GM18511 (cell line): ENCODE measurements at regions not wholly inside any gene's neighbourhood (a gene's known extent, or its start where the extent isn't known, plus 50 kb on each side); places are given as distances from the start of the nearest gene placed in this dataset.

Experiments
- ATAC-seq: cut with Tn5 transposase; IDR thresholded peaks from one replicate; pipeline ENCODE4 v1.9.1; 2021; ENCODE audit warnings: mild to moderate bottlenecking, moderate library complexity; ENCODE audit not compliant: unreplicated experiment

- no peak for ATAC-seq
Measured at GRCh38 chr4:31580843-31581242, 860.7 kb downstream of the PCDH7 start.

GRCh38 chr4:31585503-31585902 is 865.3 kb downstream of the PCDH7 start:
- ATAC-seq = no peak

- no peak for ATAC-seq
Measured at GRCh38 chr4:31592293-31592692, 872.1 kb downstream of the PCDH7 start.

GRCh38 chr4:31595496-31595895 is 875.3 kb downstream of the PCDH7 start:
- ATAC-seq = no peak

- ATAC-seq = no peak
Measured at GRCh38 chr4:31598639-31599038, 878.5 kb downstream of the PCDH7 start.

- ATAC-seq = no peak
Measured at GRCh38 chr4:31601793-31602192, 881.6 kb downstream of the PCDH7 start.

GRCh38 chr4:31613946-31614623 is 893.9 kb downstream of the PCDH7 start:
- ATAC-seq = no peak

- no peak for ATAC-seq
Measured at GRCh38 chr4:31617667-31618066, 897.5 kb downstream of the PCDH7 start.

- no peak for ATAC-seq
Measured at GRCh38 chr4:31620476-31620875, 900.3 kb downstream of the PCDH7 start.

- ATAC-seq = no peak
Measured at GRCh38 chr4:31645236-31645635, 925.1 kb downstream of the PCDH7 start.

- no peak for ATAC-seq
Measured at GRCh38 chr4:31647786-31648185, 927.6 kb downstream of the PCDH7 start.

- ATAC-seq = no peak
Measured at GRCh38 chr4:31649878-31650277, 929.7 kb downstream of the PCDH7 start.

GRCh38 chr4:31651541-31651940 is 931.4 kb downstream of the PCDH7 start:
- ATAC-seq = no peak

- ATAC-seq = no peak
Measured at GRCh38 chr4:31655328-31655727, 935.2 kb downstream of the PCDH7 start.

GRCh38 chr4:31657859-31658570 is 937.8 kb downstream of the PCDH7 start:
- no peak for ATAC-seq

GRCh38 chr4:31660916-31661315 is 940.7 kb downstream of the PCDH7 start:
- ATAC-seq = no peak

- ATAC-seq = no peak
Measured at GRCh38 chr4:31662951-31663350, 942.8 kb downstream of the PCDH7 start.

- no peak for ATAC-seq
Measured at GRCh38 chr4:31667686-31668085, 947.5 kb downstream of the PCDH7 start.

- no peak for ATAC-seq
Measured at GRCh38 chr4:31674313-31674947, 954.3 kb downstream of the PCDH7 start.

- no peak for ATAC-seq
Measured at GRCh38 chr4:31678356-31678755, 958.2 kb downstream of the PCDH7 start.

GRCh38 chr4:31682796-31683195 is 962.6 kb downstream of the PCDH7 start:
- ATAC-seq = no peak

GRCh38 chr4:31687717-31688342 is 967.7 kb downstream of the PCDH7 start:
- ATAC-seq = no peak
